Vagina (tissue), 2 donors: ENCODE measurements at regions not wholly inside any gene's neighbourhood (a gene's known extent, or its start where the extent isn't known, plus 50 kb on each side); places are given as distances from the start of the nearest gene placed in this dataset.

ENCODE experiments used
- DNase-seq, 2 donors: peaks; one replicate each; pipeline ENCODE4 v3.0.0-alpha.2; 2017; ENCODE audit errors: extremely low spot score in 2 of 2
- H3K27ac ChIP-seq: fragments of 200-600 bp; sonication (generic); one replicate; pipeline ENCODE4 v1.5.1; 2019
- H3K27me3 ChIP-seq: fragments of 200-600 bp; sonication (generic); one replicate; pipeline ENCODE4 v1.5.1; 2019
- H3K36me3 ChIP-seq, 2 donors: fragments of 200-600 bp; sonication (generic); one replicate each; pipeline ENCODE4 v1.5.1; 2017 to 2019
- H3K4me1 ChIP-seq: fragments of 200-600 bp; sonication (generic); one replicate; pipeline ENCODE4 v1.5.1; 2019
- H3K4me3 ChIP-seq, 2 donors: fragments of 200-600 bp; sonication (generic); 1 replicate in 1 of 2; 2 replicates in 1 of 2; pipeline ENCODE4 v1.5.1; 2016 to 2019
- H3K9me3 ChIP-seq: fragments of 200-600 bp; sonication (generic); one replicate; pipeline ENCODE4 v1.5.1; 2019
- POLR2A ChIP-seq, 2 donors: fragments of 450-650 bp; IDR thresholded peaks; one replicate each; pipeline ENCODE4 v1.6.1; 2017; ENCODE audit warnings: antibody characterized with exemption in 2 of 2, mild to moderate bottlenecking in 2 of 2, moderate library complexity in 2 of 2
- POLR2AphosphoS5 ChIP-seq, 2 donors: sonication (generic); formaldehyde crosslinking; IDR thresholded peaks; one replicate each; pipeline ENCODE4 v1.9.0; 2017; ENCODE audit warnings: antibody characterized with exemption in 2 of 2, mild to moderate bottlenecking in 2 of 2, low read depth in 1 of 2; ENCODE audit not compliant: insufficient read depth in 1 of 2
- intact Hi-C: fragments of 100-400 bp; cut with DNase I; formaldehyde crosslinking; loops from one replicate; pipeline ENCODE4 v1.15.1; 2023
- TF ChIP-seq, protein P1 (sequence below), 3 experiments: fragments of 450-650 bp in 2 of 3; fragments of 200-600 bp in 1 of 3; sonication (generic) in 1 of 3; IDR thresholded peaks; one replicate each; pipeline ENCODE4 v1.5.1; 2017 to 2019; ENCODE audit warnings: antibody characterized with exemption in 3 of 3, mild to moderate bottlenecking in 2 of 3, moderate library complexity in 2 of 3

DNA sequence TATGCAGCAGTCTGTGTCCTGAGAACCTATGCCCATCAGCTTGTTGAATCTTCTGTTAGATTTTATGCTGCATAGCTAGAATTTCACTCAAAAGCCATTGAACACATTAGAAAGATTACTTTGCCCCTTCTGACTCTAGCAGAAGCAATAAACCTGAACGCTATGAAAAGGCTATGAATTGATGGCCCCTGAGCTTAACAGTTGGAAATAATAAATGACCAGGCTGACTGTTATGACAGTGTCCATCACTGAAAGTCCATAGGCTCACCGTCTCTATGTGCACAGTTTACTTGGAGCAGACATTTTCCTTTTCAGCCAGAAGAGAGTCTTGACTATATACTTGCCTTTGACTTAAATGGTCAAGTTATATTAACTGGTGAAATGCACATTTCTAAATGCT lies 1618.8 kb upstream of the ACVR2A start:
- DNase-seq, result no peak
- H3K36me3 ChIP-seq, result no peaks in the 10 kb centered on the region
- H3K27ac ChIP-seq, result no peak overlapping the region
- TF ChIP-seq POLR2A (IDR thresholded peaks at IDR 0.05) (no peak), POLR2AphosphoS5 (IDR thresholded peaks at IDR 0.05; ENCODE audit: insufficient read depth in 1 of 2, low read depth in 1 of 2) (no peak)
- TF ChIP-seq, protein P1, sequence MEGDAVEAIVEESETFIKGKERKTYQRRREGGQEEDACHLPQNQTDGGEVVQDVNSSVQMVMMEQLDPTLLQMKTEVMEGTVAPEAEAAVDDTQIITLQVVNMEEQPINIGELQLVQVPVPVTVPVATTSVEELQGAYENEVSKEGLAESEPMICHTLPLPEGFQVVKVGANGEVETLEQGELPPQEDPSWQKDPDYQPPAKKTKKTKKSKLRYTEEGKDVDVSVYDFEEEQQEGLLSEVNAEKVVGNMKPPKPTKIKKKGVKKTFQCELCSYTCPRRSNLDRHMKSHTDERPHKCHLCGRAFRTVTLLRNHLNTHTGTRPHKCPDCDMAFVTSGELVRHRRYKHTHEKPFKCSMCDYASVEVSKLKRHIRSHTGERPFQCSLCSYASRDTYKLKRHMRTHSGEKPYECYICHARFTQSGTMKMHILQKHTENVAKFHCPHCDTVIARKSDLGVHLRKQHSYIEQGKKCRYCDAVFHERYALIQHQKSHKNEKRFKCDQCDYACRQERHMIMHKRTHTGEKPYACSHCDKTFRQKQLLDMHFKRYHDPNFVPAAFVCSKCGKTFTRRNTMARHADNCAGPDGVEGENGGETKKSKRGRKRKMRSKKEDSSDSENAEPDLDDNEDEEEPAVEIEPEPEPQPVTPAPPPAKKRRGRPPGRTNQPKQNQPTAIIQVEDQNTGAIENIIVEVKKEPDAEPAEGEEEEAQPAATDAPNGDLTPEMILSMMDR (IDR thresholded peaks at IDR 0.05), result no peak
- H3K9me3 ChIP-seq, result no peaks in the 10 kb centered on the region
- intact Hi-C loops, result no loop called here
- H3K4me3 ChIP-seq, result no peak overlapping the region
- no peaks in the 10 kb centered on the region for H3K27me3 ChIP-seq
- no peaks in the 10 kb centered on the region for H3K4me1 ChIP-seq

DNA sequence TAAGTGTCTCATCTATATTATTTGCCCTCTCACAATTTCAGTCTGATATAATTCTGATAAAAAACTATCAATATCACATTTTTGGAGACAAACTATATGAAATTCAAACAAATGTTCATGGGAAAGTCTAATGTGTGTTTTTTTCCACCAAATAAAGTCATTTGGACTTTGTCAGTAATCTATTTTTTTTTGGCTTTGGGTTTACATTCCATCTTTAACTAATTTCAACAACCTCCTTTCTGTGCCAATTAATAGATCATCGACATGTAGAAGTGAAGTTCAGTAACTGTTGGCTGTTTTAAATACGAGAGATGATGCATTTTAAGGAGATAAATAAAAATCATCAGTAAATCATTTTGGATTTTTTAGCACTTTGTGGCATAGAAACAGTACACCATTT lies 1623.0 kb upstream of the ACVR2A start:
- H3K4me1 ChIP-seq, result no peaks in the 10 kb centered on the region
- H3K27me3 ChIP-seq, result no peaks in the 10 kb centered on the region
- no peaks in the 10 kb centered on the region for H3K36me3 ChIP-seq
- DNase-seq, result no peak
- no peaks in the 10 kb centered on the region for H3K9me3 ChIP-seq
- H3K27ac ChIP-seq, result no peak overlapping the region
- intact Hi-C loops, result no loop called here
- TF ChIP-seq POLR2AphosphoS5 (IDR thresholded peaks at IDR 0.05; ENCODE audit: insufficient read depth in 1 of 2, low read depth in 1 of 2) (no peak), POLR2A (IDR thresholded peaks at IDR 0.05) (no peak)
- TF ChIP-seq, protein P1 (IDR thresholded peaks at IDR 0.05), result no peak
- no peak overlapping the region for H3K4me3 ChIP-seq

DNA sequence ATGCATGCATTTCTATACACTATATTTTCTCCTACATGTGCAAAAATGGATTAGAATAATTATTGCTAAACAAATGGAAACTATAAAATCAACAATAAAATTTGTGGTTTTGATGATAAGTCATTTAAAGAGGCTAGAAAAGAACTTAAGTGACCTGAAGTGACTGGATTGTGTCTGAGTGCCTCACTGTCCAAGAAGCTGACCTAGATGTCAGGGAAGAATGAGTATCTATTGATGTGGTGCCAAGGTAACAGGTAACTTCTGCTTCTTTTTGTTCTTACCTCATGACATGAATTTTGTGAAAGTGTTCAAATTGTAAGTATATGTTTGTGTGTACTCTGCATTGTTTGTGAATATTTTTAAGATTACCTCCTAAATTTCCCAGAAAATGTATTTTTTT lies 1623.9 kb upstream of the ACVR2A start:
- Histone ChIP-seq H3K27me3 (no peaks in the 10 kb centered on the region), H3K4me3 (no peak overlapping the region), H3K36me3 (no peaks in the 10 kb centered on the region), H3K4me1 (no peaks in the 10 kb centered on the region), H3K27ac (no peak overlapping the region), H3K9me3 (no peaks in the 10 kb centered on the region)
- no peak for DNase-seq
- intact Hi-C loops, result no loop called here
- no peak for TF ChIP-seq POLR2AphosphoS5 (IDR thresholded peaks at IDR 0.05; ENCODE audit: insufficient read depth in 1 of 2, low read depth in 1 of 2)
- TF ChIP-seq, protein P1 (IDR thresholded peaks at IDR 0.05), result no peak
- no peak for TF ChIP-seq POLR2A (IDR thresholded peaks at IDR 0.05)

DNA sequence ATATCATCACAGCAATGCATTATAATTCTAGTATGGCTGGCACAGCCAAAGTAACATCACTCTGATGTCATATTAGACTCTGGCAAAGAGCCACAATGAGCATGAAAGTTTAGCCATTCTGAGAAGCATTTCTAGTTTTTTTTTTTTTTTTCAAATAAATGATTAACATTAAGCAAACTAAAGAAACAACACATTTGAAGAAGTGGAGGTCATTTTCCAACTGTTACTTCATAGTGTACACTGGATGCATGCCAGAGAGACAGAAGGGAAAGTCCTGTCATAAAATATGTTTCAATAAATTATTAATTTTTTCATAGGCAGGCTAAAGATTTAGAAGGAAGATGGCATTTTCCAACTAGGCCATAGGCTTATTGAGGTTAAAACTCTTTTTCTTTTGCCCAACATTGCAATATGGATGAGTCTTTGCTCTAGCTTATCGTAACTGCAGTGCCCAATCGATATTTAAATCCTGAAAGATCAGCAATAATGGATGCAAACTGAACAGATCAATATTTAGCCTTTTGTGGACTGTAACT lies 1630.4 kb upstream of the ACVR2A start:
- H3K4me1 ChIP-seq, result no peaks in the 10 kb centered on the region
- H3K4me3 ChIP-seq, result no peak overlapping the region
- intact Hi-C loops, result no loop called here
- no peaks in the 10 kb centered on the region for H3K36me3 ChIP-seq
- TF ChIP-seq POLR2AphosphoS5 (IDR thresholded peaks at IDR 0.05; ENCODE audit: insufficient read depth in 1 of 2, low read depth in 1 of 2), result no peak
- no peak overlapping the region for H3K27ac ChIP-seq
- no peak for DNase-seq
- no peaks in the 10 kb centered on the region for H3K27me3 ChIP-seq
- no peaks in the 10 kb centered on the region for H3K9me3 ChIP-seq

DNA sequence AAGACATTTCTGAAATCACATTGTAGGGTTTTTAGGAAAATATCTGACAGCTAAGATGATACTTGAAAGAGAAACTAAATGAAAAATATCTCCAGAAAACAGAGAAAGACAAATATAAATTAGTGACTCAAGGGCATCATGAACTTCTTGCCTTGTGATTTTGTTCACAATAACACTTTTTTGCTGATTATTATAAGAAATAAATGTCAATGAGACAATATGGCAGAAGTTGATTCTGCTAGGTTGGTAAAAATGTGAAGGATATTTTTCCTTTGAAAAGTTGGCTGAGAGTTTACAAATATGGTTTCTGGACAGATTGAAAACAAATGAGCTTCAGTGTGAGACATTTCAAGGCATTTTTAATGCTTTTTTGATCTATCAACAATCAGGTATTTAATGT lies 1631.2 kb upstream of the ACVR2A start:
- Histone ChIP-seq H3K27ac (no peak overlapping the region), H3K9me3 (no peaks in the 10 kb centered on the region), H3K27me3 (no peaks in the 10 kb centered on the region), H3K4me3 (no peak overlapping the region), H3K36me3 (no peaks in the 10 kb centered on the region), H3K4me1 (no peaks in the 10 kb centered on the region)
- DNase-seq, result no peak
- TF ChIP-seq POLR2AphosphoS5 (IDR thresholded peaks at IDR 0.05; ENCODE audit: insufficient read depth in 1 of 2, low read depth in 1 of 2) (no peak), POLR2A (IDR thresholded peaks at IDR 0.05) (no peak)
- intact Hi-C loops, result no loop called here

DNA sequence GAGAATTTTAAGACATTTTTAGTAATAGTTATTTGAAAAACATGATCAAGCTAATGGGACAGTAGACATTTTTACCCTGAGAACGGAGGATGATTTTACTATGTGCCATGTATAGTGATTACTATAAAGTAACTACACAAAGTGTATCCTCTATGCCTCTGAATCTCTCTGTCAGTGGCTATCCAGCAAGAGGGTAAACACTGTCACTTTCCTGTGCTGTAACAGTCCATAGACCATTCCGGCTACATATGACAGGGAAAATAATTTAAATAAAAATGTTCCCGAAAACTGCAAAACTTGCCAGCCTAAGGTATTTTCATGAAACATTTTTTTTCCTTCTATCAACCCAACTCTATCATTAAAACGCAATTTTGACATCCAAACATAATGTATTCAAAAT lies 1632.2 kb upstream of the ACVR2A start:
- Histone ChIP-seq H3K4me1 (no peaks in the 10 kb centered on the region), H3K36me3 (no peaks in the 10 kb centered on the region), H3K9me3 (no peaks in the 10 kb centered on the region), H3K27ac (no peak overlapping the region), H3K4me3 (no peak overlapping the region), H3K27me3 (no peaks in the 10 kb centered on the region)
- no peak for DNase-seq
- intact Hi-C loops, result no loop called here
- no peak for TF ChIP-seq POLR2AphosphoS5 (IDR thresholded peaks at IDR 0.05; ENCODE audit: insufficient read depth in 1 of 2, low read depth in 1 of 2)
- TF ChIP-seq, protein P1 (IDR thresholded peaks at IDR 0.05), result no peak
- no peak for TF ChIP-seq POLR2A (IDR thresholded peaks at IDR 0.05)
